KOPT-K1 (cell line): ENCODE measurements at regions not wholly inside any gene's neighbourhood (a gene's known extent, or its start where the extent isn't known, plus 50 kb on each side); places are given as distances from the start of the nearest gene placed in this dataset.

Source experiments
- H3K27ac ChIP-seq: fragments of 200-600 bp; sonication (generic); 2 replicates; pipeline ENCODE4 v1.5.1; 2016; ENCODE audit warnings: antibody characterized with exemption, mild to moderate bottlenecking, low read depth, low read length; ENCODE audit not compliant: poor library complexity, severe bottlenecking
- H3K36me3 ChIP-seq: fragments of 200-600 bp; sonication (generic); 2 replicates; pipeline ENCODE4 v1.5.1; 2017; ENCODE audit warnings: antibody characterized with exemption, mild to moderate bottlenecking, low read length, moderate library complexity; ENCODE audit not compliant: insufficient read depth
- H3K9me3 ChIP-seq: fragments of 200-600 bp; sonication (generic); 2 replicates; pipeline ENCODE4 v1.5.1; 2017; ENCODE audit warnings: antibody characterized with exemption, low read length, mild to moderate bottlenecking; ENCODE audit not compliant: insufficient read depth, poor library complexity, severe bottlenecking

DNA sequence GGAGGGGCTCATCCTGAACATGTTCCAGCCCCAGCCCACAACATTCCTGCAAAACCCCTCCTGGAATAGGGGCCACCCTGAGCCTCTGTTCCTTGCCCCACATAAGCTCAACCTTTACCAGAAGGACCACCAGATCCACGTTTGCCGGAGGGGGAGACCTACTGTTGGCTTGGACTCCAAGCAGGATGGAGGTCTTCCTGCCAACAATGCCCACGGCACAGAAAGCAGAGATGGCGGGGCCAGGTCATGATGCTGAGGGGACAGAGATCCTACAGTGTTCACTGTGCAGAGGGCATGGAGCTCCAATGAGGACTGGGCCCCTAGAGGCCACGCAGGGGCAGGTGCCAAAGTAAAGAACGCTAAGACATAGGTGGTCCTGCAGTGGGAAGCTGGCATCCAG lies 98.5 kb upstream of the RAB6C start:
- H3K9me3 ChIP-seq: no peaks in the 10 kb centered on the region
- H3K36me3 ChIP-seq: no peaks in the 10 kb centered on the region
- H3K27ac ChIP-seq: no peak overlapping the region

GRCh38 chr2:129881786-129882396 lies 97.6 kb upstream of the RAB6C start:
- Histone ChIP-seq H3K9me3 (no peaks in the 10 kb centered on the region), H3K27ac (no peak overlapping the region), H3K36me3 (no peaks in the 10 kb centered on the region)

GRCh38 chr2:129882476-129882875 lies 97.0 kb upstream of the RAB6C start:
- no peaks in the 10 kb centered on the region for H3K9me3 ChIP-seq
- no peaks in the 10 kb centered on the region for H3K36me3 ChIP-seq
- no peak overlapping the region for H3K27ac ChIP-seq

GRCh38 chr2:129883121-129883520 lies 96.3 kb upstream of the RAB6C start:
- Histone ChIP-seq H3K27ac (no peak overlapping the region), H3K9me3 (no peaks in the 10 kb centered on the region), H3K36me3 (no peaks in the 10 kb centered on the region)

DNA sequence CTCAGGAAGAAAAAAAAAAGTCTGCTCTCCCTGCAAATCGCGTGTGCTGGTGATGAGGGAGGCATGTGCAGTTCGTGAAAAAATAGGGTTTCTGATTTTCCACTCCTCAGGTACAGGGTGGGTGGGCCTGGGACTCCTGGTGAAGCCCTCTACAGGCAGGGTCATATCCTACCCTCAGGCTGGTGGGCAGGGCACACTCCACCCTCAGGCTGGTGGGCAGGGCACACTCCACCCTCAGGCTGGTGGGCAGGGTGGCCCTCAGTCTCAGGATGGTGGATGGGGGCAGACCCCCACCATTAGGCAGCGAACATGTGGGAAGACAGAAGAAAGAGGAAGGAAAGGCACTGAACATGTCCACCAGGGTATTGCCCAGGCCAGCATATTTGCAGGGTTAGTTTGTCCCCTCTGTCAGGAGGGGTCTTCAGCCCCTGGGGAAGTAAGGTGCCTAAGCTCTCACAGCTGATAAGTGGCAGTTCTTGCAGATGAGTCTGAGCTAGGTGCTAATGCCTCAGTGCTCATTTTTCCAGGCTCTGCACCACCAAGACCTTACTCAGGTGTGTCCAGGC lies 95.2 kb upstream of the RAB6C start:
- H3K9me3 ChIP-seq: no peaks in the 10 kb centered on the region
- no peak overlapping the region for H3K27ac ChIP-seq
- no peaks in the 10 kb centered on the region for H3K36me3 ChIP-seq

DNA sequence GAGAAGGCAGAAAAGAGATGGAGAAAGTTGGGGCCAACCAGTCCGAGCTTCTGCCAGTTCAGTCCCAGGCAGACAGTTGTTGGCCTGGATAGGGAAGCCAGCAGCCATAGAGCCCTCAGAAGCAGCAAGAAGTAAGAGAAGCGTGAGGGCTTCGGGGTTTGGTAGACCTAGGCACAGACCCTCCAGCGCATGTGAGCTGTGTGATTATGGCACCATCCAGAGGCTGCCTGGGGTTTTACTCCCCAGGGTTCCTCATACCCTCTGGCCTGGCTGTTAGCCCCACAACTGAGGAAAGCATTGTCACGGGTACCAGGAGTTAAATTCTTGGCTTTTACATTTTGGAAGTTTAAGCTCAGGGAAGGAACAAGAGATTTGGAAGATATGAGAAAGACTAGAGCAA lies 93.7 kb upstream of the RAB6C start:
- H3K36me3 ChIP-seq: no peaks in the 10 kb centered on the region
- H3K27ac ChIP-seq: no peak overlapping the region
- H3K9me3 ChIP-seq: no peaks in the 10 kb centered on the region

DNA sequence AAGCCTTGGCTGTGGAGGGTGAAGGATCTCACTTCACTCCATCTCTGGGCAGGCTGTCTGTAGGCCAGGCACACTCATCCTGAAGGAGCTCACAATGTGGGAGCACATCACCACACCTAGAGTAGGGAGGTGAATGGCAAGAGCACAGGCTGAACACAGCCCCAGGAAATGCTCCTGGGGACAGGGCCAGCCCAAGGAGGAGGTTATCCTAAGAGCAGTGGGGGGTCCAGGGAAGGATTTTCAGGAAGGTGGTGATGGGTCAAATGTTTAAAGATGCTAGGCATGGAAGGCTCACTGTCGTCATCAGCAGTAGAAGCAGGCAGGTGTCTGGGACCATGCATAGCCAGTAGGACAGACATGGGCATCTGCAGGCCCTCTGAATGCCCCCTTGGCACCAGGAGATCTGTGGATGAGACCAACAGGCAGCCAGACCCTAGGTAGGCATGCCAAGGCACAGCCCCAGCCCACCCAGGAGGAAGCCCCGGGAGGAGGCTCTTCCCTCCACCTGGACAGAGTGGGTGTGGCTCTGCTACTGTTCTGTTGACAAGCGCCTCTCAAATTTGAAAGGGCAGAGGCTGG lies 91.7 kb upstream of the RAB6C start:
- H3K36me3 ChIP-seq: no peaks in the 10 kb centered on the region
- no peak overlapping the region for H3K27ac ChIP-seq
- H3K9me3 ChIP-seq: no peaks in the 10 kb centered on the region

GRCh38 chr2:129888461-129888860 lies 91.0 kb upstream of the RAB6C start:
- H3K36me3 ChIP-seq: no peaks in the 10 kb centered on the region
- no peak overlapping the region for H3K27ac ChIP-seq

DNA sequence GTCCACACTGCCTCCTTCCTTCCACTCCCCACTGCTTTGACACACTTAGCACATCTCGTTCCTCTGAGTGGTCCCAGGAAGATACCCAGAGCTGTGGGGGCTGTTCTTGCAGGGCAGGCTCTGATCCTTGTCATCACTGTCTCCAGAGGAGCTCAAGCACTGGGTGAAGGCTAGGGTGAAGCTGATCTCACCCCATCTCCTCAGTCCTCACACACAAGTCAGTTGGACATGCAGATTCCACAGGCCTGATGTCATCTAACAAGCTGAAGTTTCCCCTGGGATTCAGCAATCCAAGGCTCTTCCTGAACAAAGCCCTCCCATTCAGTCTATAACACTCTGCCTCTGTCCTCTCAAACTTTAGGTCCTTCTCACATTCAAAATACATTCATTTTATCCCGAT lies 90.6 kb upstream of the RAB6C start:
- Histone ChIP-seq H3K36me3 (no peaks in the 10 kb centered on the region), H3K9me3 (no peaks in the 10 kb centered on the region), H3K27ac (no peak overlapping the region)

More at GRCh38 chr2:129888461-129888860, 91.0 kb upstream of the RAB6C start:
- no peaks in the 10 kb centered on the region for H3K9me3 ChIP-seq

GRCh38 chr2:129891341-129892320 lies 87.8 kb upstream of the RAB6C start:
- H3K36me3 ChIP-seq: no peaks in the 10 kb centered on the region

DNA sequence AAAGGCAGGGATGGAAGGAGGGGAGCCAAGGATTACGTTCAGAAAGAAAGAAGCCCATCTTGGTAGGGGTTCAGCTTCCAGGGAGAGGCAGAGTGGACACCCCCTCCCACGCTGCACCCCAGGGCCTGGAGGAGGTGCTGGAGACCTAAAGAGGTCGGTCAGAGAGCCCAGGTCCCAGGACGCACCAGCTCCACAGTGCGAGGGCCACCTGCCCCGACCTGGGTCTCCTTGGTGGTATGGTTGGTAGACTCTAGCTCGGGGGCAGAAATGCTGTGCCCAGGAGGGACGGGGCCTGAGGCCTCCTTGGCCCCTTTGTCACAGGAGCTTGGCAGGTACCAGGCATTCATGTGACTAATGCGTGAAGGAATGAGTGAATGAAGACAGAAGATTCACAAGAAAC lies 87.1 kb upstream of the RAB6C start:
- H3K27ac ChIP-seq: no peak overlapping the region
- no peaks in the 10 kb centered on the region for H3K9me3 ChIP-seq

More at GRCh38 chr2:129891341-129892320, 87.8 kb upstream of the RAB6C start:
- Histone ChIP-seq H3K27ac (no peak overlapping the region), H3K9me3 (no peaks in the 10 kb centered on the region)

DNA sequence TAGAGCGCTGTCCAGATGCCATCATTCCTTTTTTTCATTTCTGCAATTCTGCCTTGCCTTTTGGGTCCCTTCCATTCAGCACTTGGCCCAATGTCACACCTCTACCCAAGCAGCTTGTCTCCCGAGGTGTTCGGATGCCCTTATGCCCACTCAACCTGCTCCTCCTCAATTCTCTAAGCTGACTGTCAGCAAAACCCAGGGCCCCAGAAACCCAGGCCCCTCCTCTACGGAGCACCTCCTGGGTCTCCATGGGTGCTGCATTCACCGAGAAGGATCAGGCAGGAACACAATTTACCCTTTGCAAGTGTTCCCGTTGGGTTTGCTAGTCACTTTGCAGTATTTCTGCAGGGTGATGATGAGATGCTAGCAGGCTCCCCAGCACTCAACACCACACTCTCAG lies 86.7 kb upstream of the RAB6C start:
- no peaks in the 10 kb centered on the region for H3K9me3 ChIP-seq
- no peaks in the 10 kb centered on the region for H3K36me3 ChIP-seq
- no peak overlapping the region for H3K27ac ChIP-seq

More for the DNA sequence above, 87.1 kb upstream of the RAB6C start:
- H3K36me3 ChIP-seq: no peaks in the 10 kb centered on the region

DNA sequence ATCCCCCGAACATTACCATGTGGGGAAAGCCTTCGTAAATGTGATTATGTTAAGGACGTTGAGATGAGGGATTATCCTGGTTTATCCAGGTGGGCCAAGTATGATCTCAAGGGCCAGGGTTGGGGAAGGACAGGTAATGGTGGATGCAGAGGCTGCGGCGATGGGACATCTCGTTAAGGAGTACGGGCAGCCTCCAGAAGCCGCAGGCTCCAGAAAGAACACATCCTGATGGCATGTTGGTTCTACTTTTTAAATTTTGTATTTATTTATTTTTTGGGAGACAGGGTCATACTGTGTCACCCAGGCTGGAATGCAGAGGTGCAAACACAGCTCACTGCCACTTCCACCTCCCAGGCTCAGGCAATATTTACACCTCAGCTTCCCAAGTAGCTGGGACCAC lies 86.2 kb upstream of the RAB6C start:
- H3K9me3 ChIP-seq: no peaks in the 10 kb centered on the region
- no peaks in the 10 kb centered on the region for H3K36me3 ChIP-seq
- H3K27ac ChIP-seq: no peak overlapping the region

DNA sequence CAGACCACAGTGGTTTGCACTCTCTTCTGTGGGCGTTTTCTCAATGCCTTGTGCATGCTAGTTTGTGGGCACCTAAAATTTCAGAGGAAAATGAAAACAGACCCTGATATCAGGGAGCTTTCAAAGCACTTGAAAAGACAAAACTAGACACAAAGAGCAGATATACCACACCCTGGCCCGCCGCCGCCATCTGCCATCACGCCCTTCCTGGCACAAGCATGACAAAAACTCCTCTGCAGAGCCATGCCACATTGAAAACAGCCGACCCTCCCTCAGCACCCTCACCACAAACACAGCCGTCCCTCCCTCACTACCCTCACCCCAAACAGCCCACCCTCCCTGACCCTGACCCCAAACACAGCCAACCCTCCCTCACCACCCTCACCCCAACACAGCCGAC lies 84.8 kb upstream of the RAB6C start:
- H3K36me3 ChIP-seq: no peaks in the 10 kb centered on the region
- H3K9me3 ChIP-seq: no peaks in the 10 kb centered on the region
- H3K27ac ChIP-seq: no peak overlapping the region

DNA sequence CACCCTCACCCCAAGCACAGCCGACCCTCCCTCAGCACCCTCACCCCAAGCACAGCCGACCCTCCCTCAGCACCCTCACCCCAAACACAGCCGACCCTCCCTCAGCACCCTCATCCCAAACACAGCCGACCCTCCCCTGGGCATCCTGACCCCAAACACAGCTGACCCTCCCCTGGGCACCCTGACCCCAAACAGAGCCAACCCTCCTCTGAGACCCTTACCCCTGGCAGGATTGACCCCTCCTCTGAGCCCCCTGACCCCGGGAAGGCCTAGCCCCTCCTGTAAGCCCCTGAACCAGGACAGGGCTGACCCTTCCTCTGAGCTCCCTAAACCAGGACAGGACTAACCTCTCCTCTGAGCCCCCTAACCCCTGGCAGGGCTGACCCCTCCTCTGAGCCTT lies 84.4 kb upstream of the RAB6C start:
- Histone ChIP-seq H3K9me3 (no peaks in the 10 kb centered on the region), H3K36me3 (no peaks in the 10 kb centered on the region), H3K27ac (no peak overlapping the region)
